ENCODE measurements at regions not wholly inside any gene's neighbourhood (a gene's known extent, or its start where the extent isn't known, plus 50 kb on each side); places are given as distances from the start of the nearest gene placed in this dataset.

- TF ChIP-seq, protein P1, sequence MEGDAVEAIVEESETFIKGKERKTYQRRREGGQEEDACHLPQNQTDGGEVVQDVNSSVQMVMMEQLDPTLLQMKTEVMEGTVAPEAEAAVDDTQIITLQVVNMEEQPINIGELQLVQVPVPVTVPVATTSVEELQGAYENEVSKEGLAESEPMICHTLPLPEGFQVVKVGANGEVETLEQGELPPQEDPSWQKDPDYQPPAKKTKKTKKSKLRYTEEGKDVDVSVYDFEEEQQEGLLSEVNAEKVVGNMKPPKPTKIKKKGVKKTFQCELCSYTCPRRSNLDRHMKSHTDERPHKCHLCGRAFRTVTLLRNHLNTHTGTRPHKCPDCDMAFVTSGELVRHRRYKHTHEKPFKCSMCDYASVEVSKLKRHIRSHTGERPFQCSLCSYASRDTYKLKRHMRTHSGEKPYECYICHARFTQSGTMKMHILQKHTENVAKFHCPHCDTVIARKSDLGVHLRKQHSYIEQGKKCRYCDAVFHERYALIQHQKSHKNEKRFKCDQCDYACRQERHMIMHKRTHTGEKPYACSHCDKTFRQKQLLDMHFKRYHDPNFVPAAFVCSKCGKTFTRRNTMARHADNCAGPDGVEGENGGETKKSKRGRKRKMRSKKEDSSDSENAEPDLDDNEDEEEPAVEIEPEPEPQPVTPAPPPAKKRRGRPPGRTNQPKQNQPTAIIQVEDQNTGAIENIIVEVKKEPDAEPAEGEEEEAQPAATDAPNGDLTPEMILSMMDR (IDR thresholded peaks at IDR 0.05) = no peak
- TF ChIP-seq POLR2AphosphoS5 (IDR thresholded peaks at IDR 0.05; ENCODE audit: insufficient read depth in 1 of 2, low read depth in 1 of 2) = no peak
These were observed 95.6 kb downstream of the OLFM1 start for GRCh38 chr9:135183069-135183468.

Data from vagina (tissue), 2 donors.